WTC11 (cell line): ENCODE measurements at regions not wholly inside any gene's neighbourhood (a gene's known extent, or its start where the extent isn't known, plus 50 kb on each side); places are given as distances from the start of the nearest gene placed in this dataset.

Experiments
- ATAC-seq: fragments of 200-7000 bp; cut with Tn5 transposase; 2 replicates; pipeline ENCODE4 v1.10.0; 2021; ENCODE audit warnings: mild to moderate bottlenecking, moderate library complexity
- CTCF ChIA-PET: fragments of 300-600 bp; sonication (Branson Sonifier 250); formaldehyde crosslinking; loops from one replicate; lab custom pipeline; 2021; ENCODE audit warnings: antibody characterized with exemption; lab: Charles Lee
- POLR2A ChIA-PET: fragments of 350-600 bp; sonication (Branson Sonifier 250); formaldehyde crosslinking; loops from one replicate; lab custom pipeline; 2021; ENCODE audit warnings: antibody characterized with exemption; lab: Charles Lee
- DNase-seq: peaks from one replicate; pipeline ENCODE4 v3.0.0; 2021; ENCODE audit warnings: low spot score
- H3K27ac Mint-ChIP-seq: 2 replicates; pipeline ENCODE4 v1.8.0; 2021; ENCODE audit warnings: mixed read lengths
- H3K27me3 Mint-ChIP-seq: 2 replicates; pipeline ENCODE4 v1.8.0; 2021; ENCODE audit warnings: low read depth, mild to moderate bottlenecking, moderate library complexity, mixed read lengths
- H3K36me3 Mint-ChIP-seq: 2 replicates; pipeline ENCODE4 v1.8.0; 2021; ENCODE audit warnings: mixed read lengths
- H3K4me1 Mint-ChIP-seq: 2 replicates; pipeline ENCODE4 v1.8.0; 2022; ENCODE audit warnings: mixed read lengths
- H3K4me3 Mint-ChIP-seq: 2 replicates; pipeline ENCODE4 v1.8.0; 2021; ENCODE audit warnings: mild to moderate bottlenecking, moderate library complexity, mixed read lengths
- H3K9me3 Mint-ChIP-seq: 2 replicates; pipeline ENCODE4 v1.8.0; 2021; ENCODE audit warnings: mixed read lengths
- ATF2 ChIP-seq: sonication (generic); formaldehyde crosslinking; IDR thresholded peaks from 2 replicates; pipeline ENCODE4 v1.8.1; 2022; ENCODE audit warnings: low read depth, missing genetic modification reagents, borderline replicate concordance
- CREB1 ChIP-seq: sonication (generic); formaldehyde crosslinking; IDR thresholded peaks from 2 replicates; pipeline ENCODE4 v1.8.0; 2023; ENCODE audit warnings: mild to moderate bottlenecking, missing genetic modification reagents
- ETV6 ChIP-seq: sonication (generic); formaldehyde crosslinking; IDR thresholded peaks from 2 replicates; pipeline ENCODE4 v1.8.1; 2022; ENCODE audit warnings: mild to moderate bottlenecking, missing genetic modification reagents
- GABPB1 ChIP-seq: sonication (generic); formaldehyde crosslinking; IDR thresholded peaks from 2 replicates; pipeline ENCODE4 v1.8.1; 2023; ENCODE audit warnings: mild to moderate bottlenecking, missing genetic modification reagents
- KAT7 ChIP-seq: sonication (generic); formaldehyde crosslinking; IDR thresholded peaks from 2 replicates; pipeline ENCODE4 v1.8.1; 2023; ENCODE audit warnings: missing genetic modification reagents, mild to moderate bottlenecking, borderline replicate concordance
- MAX ChIP-seq: sonication (generic); formaldehyde crosslinking; IDR thresholded peaks from 2 replicates; pipeline ENCODE4 v1.8.0; 2022; ENCODE audit warnings: mild to moderate bottlenecking, missing genetic modification reagents
- MYBL2 ChIP-seq: sonication (generic); formaldehyde crosslinking; IDR thresholded peaks from 2 replicates; pipeline ENCODE4 v1.8.1; 2023; ENCODE audit warnings: mild to moderate bottlenecking, moderate library complexity, missing genetic modification reagents
- NR1H2 ChIP-seq: sonication (generic); formaldehyde crosslinking; IDR thresholded peaks from 2 replicates; pipeline ENCODE4 v1.9.0; 2021; ENCODE audit warnings: mild to moderate bottlenecking, moderate library complexity, missing genetic modification reagents
- RORB ChIP-seq: fragments of 250-450 bp; sonication (Bioruptor Pico); IDR thresholded peaks from 2 replicates; pipeline ENCODE4 v1.9.0; 2021; ENCODE audit warnings: mild to moderate bottlenecking
- SOX15 ChIP-seq: fragments of 250-450 bp; sonication (Bioruptor Pico); IDR thresholded peaks from 2 replicates; pipeline ENCODE4 v1.9.0; 2021; ENCODE audit warnings: mild to moderate bottlenecking
- TCF7 ChIP-seq: sonication (generic); formaldehyde crosslinking; IDR thresholded peaks from 2 replicates; pipeline ENCODE4 v1.8.0; 2022; ENCODE audit warnings: mild to moderate bottlenecking, low read depth, missing genetic modification reagents, moderate library complexity
- TP53 ChIP-seq: sonication (generic); formaldehyde crosslinking; IDR thresholded peaks from 2 replicates; pipeline ENCODE4 v1.8.1; 2023; ENCODE audit warnings: mild to moderate bottlenecking, missing genetic modification reagents
- USF1 ChIP-seq: sonication (generic); formaldehyde crosslinking; IDR thresholded peaks from 2 replicates; pipeline ENCODE4 v1.8.0; 2022; ENCODE audit warnings: mild to moderate bottlenecking, missing genetic modification reagents
- ZBTB21 ChIP-seq: sonication (generic); formaldehyde crosslinking; IDR thresholded peaks from 2 replicates; pipeline ENCODE4 v1.8.1; 2023; ENCODE audit warnings: mild to moderate bottlenecking, missing genetic modification reagents, borderline replicate concordance
- ZNF219 ChIP-seq: sonication (generic); formaldehyde crosslinking; IDR thresholded peaks from 2 replicates; pipeline ENCODE4 v1.8.0; 2023; ENCODE audit warnings: missing genetic modification reagents, mild to moderate bottlenecking, borderline replicate concordance
- ZNF396 ChIP-seq: fragments of 250-450 bp; sonication (Bioruptor Pico); IDR thresholded peaks from 2 replicates; pipeline ENCODE4 v1.8.0; 2021; ENCODE audit warnings: mild to moderate bottlenecking, moderate library complexity, borderline replicate concordance
- ZSCAN18 ChIP-seq: fragments of 250-450 bp; sonication (Bioruptor Pico); IDR thresholded peaks from 2 replicates; pipeline ENCODE4 v2.1.2; 2022; ENCODE audit warnings: mild to moderate bottlenecking, moderate library complexity
- TF ChIP-seq, protein P1 (sequence below): sonication (generic); formaldehyde crosslinking; IDR thresholded peaks from 2 replicates; pipeline ENCODE4 v1.8.1; 2023; ENCODE audit warnings: mild to moderate bottlenecking, missing genetic modification reagents, moderate library complexity
- TF ChIP-seq, protein P2 (sequence below): sonication (generic); formaldehyde crosslinking; IDR thresholded peaks from 2 replicates; pipeline ENCODE4 v1.8.1; 2023; ENCODE audit warnings: mild to moderate bottlenecking, missing genetic modification reagents, moderate library complexity
- TF ChIP-seq, protein P3 (sequence below): fragments of 250-450 bp; sonication (Bioruptor Pico); IDR thresholded peaks from 2 replicates; pipeline ENCODE4 v1.9.0; 2021; ENCODE audit warnings: moderate library complexity, mild to moderate bottlenecking, inconsistent platforms, borderline replicate concordance
- TF ChIP-seq, protein P4 (sequence below): sonication (generic); formaldehyde crosslinking; IDR thresholded peaks from 2 replicates; pipeline ENCODE4 v1.8.1; 2022; ENCODE audit warnings: mild to moderate bottlenecking, missing genetic modification reagents, moderate library complexity, borderline replicate concordance

- no peak for ATAC-seq
- no peak for TF ChIP-seq ZNF396 (CRISPR knock-in tag)
- H3K9me3 Mint-ChIP-seq: peaks cover 22% of the 10 kb centered on the region
- POLR2A ChIA-PET: no interaction called here
- no peak overlapping the region for H3K4me3 Mint-ChIP-seq
- H3K4me1 Mint-ChIP-seq: no peaks in the 10 kb centered on the region
- no peaks in the 10 kb centered on the region for H3K27me3 Mint-ChIP-seq
- no peak overlapping the region for H3K27ac Mint-ChIP-seq
- CTCF ChIA-PET: no interaction called here
- no peak for DNase-seq
- peaks cover 7% of the 10 kb centered on the region for H3K36me3 Mint-ChIP-seq
Measured at GRCh38 chr13:85930108-85930507, 130.9 kb upstream of the SLITRK6 start.

- H3K9me3 Mint-ChIP-seq: peaks cover 44% of the 10 kb centered on the region
- H3K36me3 Mint-ChIP-seq: peaks cover 25% of the 10 kb centered on the region
- no peak for DNase-seq
- TF ChIP-seq, protein P1, sequence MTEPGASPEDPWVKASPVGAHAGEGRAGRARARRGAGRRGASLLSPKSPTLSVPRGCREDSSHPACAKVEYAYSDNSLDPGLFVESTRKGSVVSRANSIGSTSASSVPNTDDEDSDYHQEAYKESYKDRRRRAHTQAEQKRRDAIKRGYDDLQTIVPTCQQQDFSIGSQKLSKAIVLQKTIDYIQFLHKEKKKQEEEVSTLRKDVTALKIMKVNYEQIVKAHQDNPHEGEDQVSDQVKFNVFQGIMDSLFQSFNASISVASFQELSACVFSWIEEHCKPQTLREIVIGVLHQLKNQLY (CRISPR knock-in tag): no peak
- TF ChIP-seq KAT7 (CRISPR knock-in tag) (no peak), RORB (CRISPR knock-in tag) (no peak), ETV6 (CRISPR knock-in tag) (no peak), CREB1 (CRISPR knock-in tag) (no peak), ZSCAN18 (no peak), TCF7 (CRISPR knock-in tag) (no peak), NR1H2 (no peak), USF1 (CRISPR knock-in tag) (no peak), MYBL2 (CRISPR knock-in tag) (no peak), GABPB1 (CRISPR knock-in tag) (no peak), ZNF219 (CRISPR knock-in tag) (no peak)
- TF ChIP-seq, protein P2, sequence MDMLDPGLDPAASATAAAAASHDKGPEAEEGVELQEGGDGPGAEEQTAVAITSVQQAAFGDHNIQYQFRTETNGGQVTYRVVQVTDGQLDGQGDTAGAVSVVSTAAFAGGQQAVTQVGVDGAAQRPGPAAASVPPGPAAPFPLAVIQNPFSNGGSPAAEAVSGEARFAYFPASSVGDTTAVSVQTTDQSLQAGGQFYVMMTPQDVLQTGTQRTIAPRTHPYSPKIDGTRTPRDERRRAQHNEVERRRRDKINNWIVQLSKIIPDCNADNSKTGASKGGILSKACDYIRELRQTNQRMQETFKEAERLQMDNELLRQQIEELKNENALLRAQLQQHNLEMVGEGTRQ: no peak
- TF ChIP-seq, protein P3, sequence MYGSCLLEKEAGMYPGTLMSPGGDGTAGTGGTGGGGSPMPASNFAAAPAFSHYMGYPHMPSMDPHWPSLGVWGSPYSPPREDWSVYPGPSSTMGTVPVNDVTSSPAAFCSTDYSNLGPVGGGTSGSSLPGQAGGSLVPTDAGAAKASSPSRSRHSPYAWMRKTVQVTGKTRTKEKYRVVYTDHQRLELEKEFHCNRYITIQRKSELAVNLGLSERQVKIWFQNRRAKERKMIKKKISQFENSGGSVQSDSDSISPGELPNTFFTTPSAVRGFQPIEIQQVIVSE (CRISPR knock-in tag): no peak
- TF ChIP-seq, protein P4, sequence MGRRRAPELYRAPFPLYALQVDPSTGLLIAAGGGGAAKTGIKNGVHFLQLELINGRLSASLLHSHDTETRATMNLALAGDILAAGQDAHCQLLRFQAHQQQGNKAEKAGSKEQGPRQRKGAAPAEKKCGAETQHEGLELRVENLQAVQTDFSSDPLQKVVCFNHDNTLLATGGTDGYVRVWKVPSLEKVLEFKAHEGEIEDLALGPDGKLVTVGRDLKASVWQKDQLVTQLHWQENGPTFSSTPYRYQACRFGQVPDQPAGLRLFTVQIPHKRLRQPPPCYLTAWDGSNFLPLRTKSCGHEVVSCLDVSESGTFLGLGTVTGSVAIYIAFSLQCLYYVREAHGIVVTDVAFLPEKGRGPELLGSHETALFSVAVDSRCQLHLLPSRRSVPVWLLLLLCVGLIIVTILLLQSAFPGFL (CRISPR knock-in tag): no peak
- no peak overlapping the region for H3K4me3 Mint-ChIP-seq
- POLR2A ChIA-PET: no interaction called here
- ATAC-seq: no peak
- H3K27ac Mint-ChIP-seq: no peak overlapping the region
- CTCF ChIA-PET: no interaction called here
- H3K27me3 Mint-ChIP-seq: no peaks in the 10 kb centered on the region
- no peaks in the 10 kb centered on the region for H3K4me1 Mint-ChIP-seq
Measured at GRCh38 chr13:85910962-85911361, 111.7 kb upstream of the SLITRK6 start.

GRCh38 chr13:85900521-85900920, 101.3 kb upstream of the SLITRK6 start:
- TF ChIP-seq ZBTB21 (CRISPR knock-in tag): no peak
- TF ChIP-seq, protein P1 (CRISPR knock-in tag): no peak
- TF ChIP-seq SOX15: no peak
- no peak for TF ChIP-seq ATF2
- no peak for TF ChIP-seq MAX (CRISPR knock-in tag)
- no peak for TF ChIP-seq USF1 (CRISPR knock-in tag)
- no peak for TF ChIP-seq TP53 (CRISPR knock-in tag)
- TF ChIP-seq, protein P3 (CRISPR knock-in tag): no peak
- TF ChIP-seq, all 79 proteins: peak for 0
- Mint-ChIP-seq H3K4me3 (no peak overlapping the region), H3K27me3 (no peaks in the 10 kb centered on the region), H3K4me1 (no peaks in the 10 kb centered on the region), H3K27ac (no peak overlapping the region), H3K9me3 (peaks cover 4% of the 10 kb centered on the region), H3K36me3 (no peaks in the 10 kb centered on the region)
- no peak for DNase-seq
- POLR2A ChIA-PET: no interaction called here
- ATAC-seq: no peak
- CTCF ChIA-PET: no interaction called here
